AG04450 (cell line): ENCODE measurements at regions not wholly inside any gene's neighbourhood (a gene's known extent, or its start where the extent isn't known, plus 50 kb on each side); places are given as distances from the start of the nearest gene placed in this dataset.

ENCODE experiments used
- CTCF ChIA-PET: fragments of 300-600, 350-600 bp; formaldehyde crosslinking; extraction: SDS; loops from one replicate; lab custom pipeline; 2022; ENCODE audit warnings: antibody characterized with exemption, inconsistent platforms; lab: Charles Lee
- POLR2A ChIA-PET: fragments of 350-600 bp; formaldehyde crosslinking; extraction: SDS; loops from one replicate; lab custom pipeline; 2021; ENCODE audit warnings: antibody characterized with exemption, inconsistent platforms; lab: Yijun Ruan, JAX
- DNase-seq: peaks from one replicate; pipeline ENCODE4 v3.0.0-alpha.2; 2011; ENCODE audit warnings: low read depth, low spot score
- H3K27ac ChIP-seq: one replicate; pipeline ENCODE4 v1.5.1; 2012; ENCODE audit warnings: low read depth, low read length, control low read depth
- H3K27me3 ChIP-seq: one replicate; pipeline ENCODE4 v1.6.0; 2012; ENCODE audit warnings: low read length; ENCODE audit not compliant: control insufficient read depth, insufficient read depth
- H3K4me3 ChIP-seq: 2 replicates; pipeline ENCODE4 v1.5.1; 2011; ENCODE audit warnings: mild to moderate bottlenecking, low read depth, low read length, control low read depth
- H3K9me3 ChIP-seq: 2 replicates; pipeline ENCODE4 v1.5.1; 2012; ENCODE audit warnings: low read length; ENCODE audit not compliant: control insufficient read depth, insufficient read depth
- CTCF ChIP-seq: IDR thresholded peaks from 2 replicates; pipeline ENCODE4 v1.5.1; 2011; ENCODE audit warnings: low read depth, low read length, control low read depth, inconsistent platforms

- CTCF ChIA-PET, result no interaction called here
Observed at GRCh38 chr21:35179990-35180540, 131.0 kb upstream of the RUNX1 start.

GRCh38 chr21:35178827-35179226 lies 129.7 kb upstream of the RUNX1 start:
- ChIA-PET CTCF (interaction anchor here (0.7 kb wide), 1 partner anchor 128 kb away, joined by 3 read pairs; no protein-coding TSS in a partner anchor), POLR2A (no interaction called here)
- Histone ChIP-seq H3K27me3 (no peaks in the 10 kb centered on the region), H3K4me3 (no peak overlapping the region), H3K9me3 (no peaks in the 10 kb centered on the region; the same call in 1 of the 2 replicates), H3K27ac (no peak overlapping the region)
- TF ChIP-seq CTCF, result no peak
- no peak for DNase-seq

More at GRCh38 chr21:35179990-35180540, 131.0 kb upstream of the RUNX1 start:
- TF ChIP-seq CTCF, result no peak
- H3K4me3 ChIP-seq, result no peak overlapping the region
- no peaks in the 10 kb centered on the region for H3K27me3 ChIP-seq
- peak; percentile 62 for DNase-seq
- H3K9me3 ChIP-seq, result no peaks in the 10 kb centered on the region; the same call in 1 of the 2 replicates
- no peak overlapping the region for H3K27ac ChIP-seq
- POLR2A ChIA-PET, result no interaction called here

- DNase-seq, result no peak
- CTCF ChIA-PET, result interaction anchor here (1.1 kb wide), 1 partner anchor 126 kb away, joined by 3 read pairs; no protein-coding TSS in a partner anchor
- no peak overlapping the region for H3K27ac ChIP-seq
Observed at GRCh38 chr21:35178098-35178497, 129.0 kb upstream of the RUNX1 start.

GRCh38 chr21:35172231-35172630 lies 123.1 kb upstream of the RUNX1 start:
- Histone ChIP-seq H3K27ac (no peak overlapping the region), H3K4me3 (no peak overlapping the region), H3K9me3 (peaks cover 3% of the 10 kb centered on the region; the same call in 1 of the 2 replicates), H3K27me3 (no peaks in the 10 kb centered on the region)
- DNase-seq, result no peak
- TF ChIP-seq CTCF, result no peak
- ChIA-PET POLR2A (no interaction called here), CTCF (interaction anchor here (1.3 kb wide), 1 partner anchor 668 kb away, joined by 4 read pairs; no protein-coding TSS in a partner anchor)

More at GRCh38 chr21:35178098-35178497, 129.0 kb upstream of the RUNX1 start:
- H3K9me3 ChIP-seq, result no peaks in the 10 kb centered on the region; the same call in 1 of the 2 replicates
- POLR2A ChIA-PET, result interaction anchor here (0.6 kb wide), 1 partner anchor 971 kb away, joined by 3 read pairs; no protein-coding TSS in a partner anchor
- no peaks in the 10 kb centered on the region for H3K27me3 ChIP-seq
- H3K4me3 ChIP-seq, result no peak overlapping the region
- TF ChIP-seq CTCF, result no peak

GRCh38 chr21:35171385-35171784 lies 122.3 kb upstream of the RUNX1 start:
- POLR2A ChIA-PET, result no interaction called here
- Histone ChIP-seq H3K9me3 (peaks cover 3% of the 10 kb centered on the region; the same call in 1 of the 2 replicates), H3K4me3 (no peak overlapping the region), H3K27ac (no peak overlapping the region), H3K27me3 (no peaks in the 10 kb centered on the region)
- CTCF ChIA-PET, result interaction anchor here (1.3 kb wide), 1 partner anchor 669 kb away, joined by 4 read pairs; no protein-coding TSS in a partner anchor
- no peak for TF ChIP-seq CTCF
- DNase-seq, result no peak
